ENCODE measurements at regions not wholly inside any gene's neighbourhood (a gene's known extent, or its start where the extent isn't known, plus 50 kb on each side); places are given as distances from the start of the nearest gene placed in this dataset.

DNA sequence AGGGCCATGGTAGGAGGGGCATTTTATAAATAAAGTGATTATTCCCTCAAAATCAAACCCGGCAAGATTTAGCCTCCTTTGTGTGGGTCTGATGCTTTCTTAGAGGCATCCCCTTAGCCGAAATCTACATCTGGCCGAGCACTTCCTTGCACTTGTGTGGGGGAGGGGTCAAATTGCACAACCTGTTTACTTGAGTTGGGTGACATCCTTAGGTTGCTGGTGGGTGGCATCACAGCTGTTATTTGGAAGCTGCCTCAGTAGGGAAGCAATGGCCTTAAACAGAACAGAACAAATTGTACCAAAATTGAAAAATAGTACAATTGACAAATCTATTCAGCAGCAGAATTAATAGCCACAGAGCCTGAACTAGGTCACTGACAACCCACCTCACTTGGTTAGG is 546.1 kb downstream of the SNAPC1 start:
- Histone ChIP-seq H3K79me1 (ENCODE audit: low read depth in 1 of 2, low read length in 2 of 2) (no peaks in the 10 kb centered on the region), H3K4me2 (ENCODE audit: low read depth, low read length) (no peak overlapping the region), H3K27me3 (ENCODE audit: control insufficient read depth, insufficient read depth, low read length) (no peaks in the 10 kb centered on the region), H2AK5ac (ENCODE audit: low read depth, low read length) (no peak overlapping the region), H3K4me1 (ENCODE audit: control insufficient read depth, insufficient read depth, low read length) (no peaks in the 10 kb centered on the region), H3K27ac (ENCODE audit: insufficient read depth, low read length) (no peak overlapping the region), H2BK5ac (ENCODE audit: low read depth, low read length, poor library complexity, severe bottlenecking) (no peak overlapping the region), H4K20me1 (ENCODE audit: insufficient read depth, low read length) (no peaks in the 10 kb centered on the region), H4K8ac (ENCODE audit: low read depth in 2 of 2, low read length in 2 of 2) (no peak overlapping the region), H3K9ac (ENCODE audit: low read depth, low read length) (no peak overlapping the region), H4K5ac (ENCODE audit: low read depth, low read length) (no peak overlapping the region), H3K14ac (replicated peaks; ENCODE audit: low read depth, low read length) (no peak overlapping the region), H3K4me3 (ENCODE audit: insufficient read depth, low read depth, low read length) (no peak overlapping the region), H3K36me3 (ENCODE audit: control insufficient read depth, insufficient read depth, low read length) (no peaks in the 10 kb centered on the region), H3K9me3 (ENCODE audit: control insufficient read depth, insufficient read depth, low read length) (no peaks in the 10 kb centered on the region), H2BK120ac (ENCODE audit: low read depth, low read length) (no peak overlapping the region), H3K4ac (ENCODE audit: low read depth, low read length) (no peak overlapping the region), H2AK9ac (replicated peaks; ENCODE audit: low read depth, low read length, poor library complexity) (no peak overlapping the region), H3K56ac (ENCODE audit: extremely low read depth, insufficient read depth, low read length) (no peak overlapping the region), H2BK15ac (ENCODE audit: low read depth, low read length) (no peak overlapping the region), H2AFZ (replicated peaks; ENCODE audit: low read length, poor library complexity) (no peak overlapping the region), H3K9me1 (ENCODE audit: insufficient read depth, low read length) (no peaks in the 10 kb centered on the region), H4K91ac (ENCODE audit: insufficient read depth, low read depth, low read length) (no peak overlapping the region), H3K23ac (ENCODE audit: low read depth, low read length) (no peak overlapping the region), H3K18ac (ENCODE audit: low read depth, low read length) (no peak overlapping the region), H2BK20ac (ENCODE audit: low read depth, low read length) (no peak overlapping the region)
- no peak for DNase-seq
- ChIA-PET CTCF (no interaction called here), POLR2A (ENCODE audit: unreplicated experiment) (no interaction called here)
- intact Hi-C loops (cut with micrococcal nuclease): no loop called here
- dilution Hi-C loops (cut with HindIII; ENCODE audit: low sequenced_read_pairs, unreplicated experiment): no loop called here
- in situ Hi-C loops (cut with MboI; ENCODE audit: low sequenced_read_pairs): no loop called here
- WGBS, 2 experiments (ENCODE audit: extremely low coverage in 2 of 2, insufficient read length in 1 of 2): no CpG with 5 or more reads among the region's 3 CpGs
- no TSS peak for BruUV-seq (replicated peaks)
- ATAC-seq (ENCODE audit: low read depth): no peak
- TF ChIP-seq MAFK (IDR thresholded peaks at IDR 0.05; ENCODE audit: low read depth, low read length) (no peak), NFE2L2 (IDR thresholded peaks at IDR 0.05; ENCODE audit: low read depth, low read length) (no peak), RCOR1 (IDR thresholded peaks at IDR 0.05; ENCODE audit: insufficient replicate concordance, low read length) (no peak)

All from IMR-90 (cell line).